ENCODE measurements at regions not wholly inside any gene's neighbourhood (a gene's known extent, or its start where the extent isn't known, plus 50 kb on each side); places are given as distances from the start of the nearest gene placed in this dataset.
"Not testable (repeated sequence)": the region's sequence is repeated elsewhere in the genome, so short reads cannot be mapped to it uniquely, and the experiment has no call there.

GRCh38 chr10:21125471-21126228 lies 228.5 kb upstream of the NEBL start:
- DNase-seq, result no peak

- no peak for DNase-seq
These were observed 225.8 kb upstream of the NEBL start for GRCh38 chr10:21122907-21123306.

GRCh38 chr10:21121822-21122221 lies 224.7 kb upstream of the NEBL start:
- DNase-seq, result not testable (repeated sequence)

- DNase-seq, result no peak
These were observed 217.6 kb upstream of the NEBL start for GRCh38 chr10:21114683-21115082.

- DNase-seq, result no peak
These were observed 213.2 kb upstream of the NEBL start for GRCh38 chr10:21110358-21110757.

- not testable (repeated sequence) for DNase-seq
These were observed 209.8 kb upstream of the NEBL start for GRCh38 chr10:21106931-21107330.

GRCh38 chr10:21105331-21105730 lies 208.2 kb upstream of the NEBL start:
- DNase-seq, result not testable (repeated sequence)

GRCh38 chr10:21100871-21101514 lies 203.9 kb upstream of the NEBL start:
- no peak for DNase-seq

GRCh38 chr10:21100190-21100589 lies 203.1 kb upstream of the NEBL start:
- DNase-seq, result no peak

- no peak for DNase-seq
These were observed 202.4 kb upstream of the NEBL start for GRCh38 chr10:21099291-21100062.

- DNase-seq, result no peak
These were observed 200.8 kb upstream of the NEBL start for GRCh38 chr10:21097926-21098355.

- no peak for DNase-seq
These were observed 198.5 kb upstream of the NEBL start for GRCh38 chr10:21095494-21096055.

GRCh38 chr10:21095073-21095472 lies 198.0 kb upstream of the NEBL start:
- no peak for DNase-seq

- DNase-seq, result no peak
These were observed 195.8 kb upstream of the NEBL start for GRCh38 chr10:21092683-21093524.

- DNase-seq, result no peak
These were observed 193.5 kb upstream of the NEBL start for GRCh38 chr10:21090609-21091082.

GRCh38 chr10:21087476-21087875 lies 190.4 kb upstream of the NEBL start:
- DNase-seq, result no peak

GRCh38 chr10:21084700-21085099 lies 187.6 kb upstream of the NEBL start:
- DNase-seq, result no peak

- DNase-seq, result no peak
These were observed 186.8 kb upstream of the NEBL start for GRCh38 chr10:21083861-21084260.

GRCh38 chr10:21082206-21082605 lies 185.1 kb upstream of the NEBL start:
- no peak for DNase-seq

- no peak for DNase-seq
These were observed 183.2 kb upstream of the NEBL start for GRCh38 chr10:21080261-21080660.

- DNase-seq, result no peak
These were observed 182.2 kb upstream of the NEBL start for GRCh38 chr10:21079330-21079658.

All from right forelimb (tissue), 1 donor.